ENCODE measurements at regions not wholly inside any gene's neighbourhood (a gene's known extent, or its start where the extent isn't known, plus 50 kb on each side); places are given as distances from the start of the nearest gene placed in this dataset.

GRCh38 chr12:25797386-25797785, 161.1 kb upstream of the RASSF8 start:
- TF ChIP-seq POLR2A (IDR thresholded peaks at IDR 0.05; ENCODE audit: low read length) (no peak), GATA1 (IDR thresholded peaks at IDR 0.05; ENCODE audit: low read depth, low read length) (no peak)

All from erythroblast (primary cell).